ENCODE measurements at regions not wholly inside any gene's neighbourhood (a gene's known extent, or its start where the extent isn't known, plus 50 kb on each side); places are given as distances from the start of the nearest gene placed in this dataset.

DNA sequence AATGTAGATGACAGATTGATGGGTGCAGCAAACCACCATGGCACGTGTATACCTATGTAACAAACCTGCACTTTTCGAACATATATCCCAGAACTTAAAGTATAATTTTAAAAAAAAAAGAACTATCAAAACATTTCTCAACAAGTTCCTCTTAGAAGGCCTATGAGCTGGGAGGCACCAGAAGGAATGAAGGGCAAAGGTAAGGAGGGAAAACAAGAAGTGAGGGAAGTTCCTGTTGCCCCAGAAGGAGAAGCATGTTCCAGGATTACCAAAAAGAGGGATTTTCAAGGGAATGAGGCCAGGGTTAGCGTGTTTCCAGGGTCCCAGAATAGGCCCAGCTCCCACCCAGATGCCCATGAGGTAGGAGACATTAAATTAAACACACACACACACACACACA lies 361.0 kb downstream of the SETD4 start:
- DNase-seq (ENCODE audit: low read depth, low spot score), result no peak

GRCh38 chr21:35697321-35697808 lies 363.0 kb downstream of the SETD4 start:
- DNase-seq (ENCODE audit: low read depth, low spot score), result peak; percentile 32

DNA sequence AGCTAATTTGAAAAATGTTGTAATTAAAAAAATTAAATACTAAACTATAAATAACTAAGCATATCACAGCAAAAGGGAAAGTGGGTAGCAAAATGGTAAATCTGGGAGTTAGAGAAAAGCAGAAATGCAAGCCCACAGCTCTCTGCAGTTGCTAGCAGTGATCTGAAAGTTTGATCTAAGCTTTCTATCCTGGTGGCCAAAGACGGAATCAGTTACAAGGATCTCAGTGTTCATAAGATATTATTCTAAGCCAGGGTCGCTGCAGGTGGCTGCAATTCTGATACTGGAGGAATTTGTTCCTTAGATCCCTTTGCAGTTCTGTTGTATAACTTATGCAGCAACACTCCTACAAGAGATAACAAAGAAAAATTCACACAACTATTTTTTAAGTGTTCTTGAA lies 363.7 kb downstream of the SETD4 start:
- DNase-seq (ENCODE audit: low read depth, low spot score), result no peak

- no peak for DNase-seq (ENCODE audit: low read depth, low spot score)
Observed at GRCh38 chr21:35692311-35692710, 368.0 kb downstream of the SETD4 start.

GRCh38 chr21:35690436-35690835 lies 369.9 kb downstream of the SETD4 start:
- DNase-seq (ENCODE audit: low read depth, low spot score), result no peak

DNA sequence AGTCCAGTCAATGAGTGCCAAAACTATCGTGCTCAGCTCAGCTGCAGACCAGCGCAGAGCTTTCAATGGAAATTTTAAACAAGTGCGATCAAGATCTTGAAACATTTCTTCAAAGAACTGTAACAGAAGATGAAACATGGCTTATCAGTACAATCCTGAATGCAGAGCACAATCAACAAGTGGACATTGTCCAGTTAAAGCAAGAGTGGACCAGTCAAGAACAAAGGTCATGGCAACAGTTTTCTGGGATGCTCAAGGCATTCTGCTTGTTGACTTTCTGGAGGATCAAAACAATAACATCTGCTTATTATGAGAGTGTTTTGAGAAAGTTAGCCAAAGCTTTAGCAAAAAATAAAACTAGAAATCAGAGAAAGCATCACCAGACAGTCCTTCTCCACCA lies 374.2 kb downstream of the SETD4 start:
- no peak for DNase-seq (ENCODE audit: low read depth, low spot score)

- DNase-seq (ENCODE audit: low read depth, low spot score), result no peak
Observed at GRCh38 chr21:35683664-35684304, 376.5 kb downstream of the SETD4 start.

DNA sequence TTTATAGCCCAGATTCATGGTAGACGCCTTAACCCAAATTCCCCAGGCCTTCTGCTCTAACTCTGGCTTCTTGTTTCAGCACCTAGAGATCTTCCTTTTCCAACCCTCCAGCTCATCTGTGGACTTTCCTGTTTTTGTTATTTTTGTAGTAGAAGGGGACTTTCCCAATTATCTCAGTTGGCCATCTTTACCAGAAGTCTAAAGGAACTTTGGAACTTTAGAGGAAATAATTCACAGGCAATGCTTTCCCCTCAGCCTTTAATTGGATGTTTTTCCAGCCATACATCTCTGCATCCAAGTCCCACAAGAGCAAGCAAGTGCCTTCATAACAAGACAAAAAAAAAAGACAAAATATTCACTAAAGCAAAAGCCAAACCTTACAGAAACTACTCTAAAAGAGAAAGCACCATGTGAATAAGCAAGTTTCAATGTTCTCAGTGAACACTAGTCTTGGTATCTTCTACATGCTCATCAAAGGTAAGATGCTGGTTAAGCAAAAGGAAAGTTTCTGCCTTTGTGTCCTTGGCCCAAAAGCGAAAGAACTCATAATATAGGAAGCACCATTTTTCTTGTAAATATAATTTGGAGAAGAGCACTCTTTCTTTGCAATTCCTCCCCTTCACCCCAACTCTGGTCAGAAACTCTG lies 377.3 kb downstream of the SETD4 start:
- DNase-seq (ENCODE audit: low read depth, low spot score), result no peak

- DNase-seq (ENCODE audit: low read depth, low spot score), result no peak
Observed at GRCh38 chr21:35681946-35682345, 378.4 kb downstream of the SETD4 start.

- no peak for DNase-seq (ENCODE audit: low read depth, low spot score)
Observed at GRCh38 chr21:35679076-35679475, 381.2 kb downstream of the SETD4 start.

- no peak for DNase-seq (ENCODE audit: low read depth, low spot score)
Observed at GRCh38 chr21:35678393-35678792, 381.9 kb downstream of the SETD4 start.

- DNase-seq (ENCODE audit: low read depth, low spot score), result no peak
Observed at GRCh38 chr21:35677298-35677841, 383.0 kb downstream of the SETD4 start.

GRCh38 chr21:35674895-35675470 lies 385.3 kb downstream of the SETD4 start:
- DNase-seq (ENCODE audit: low read depth, low spot score), result no peak

DNA sequence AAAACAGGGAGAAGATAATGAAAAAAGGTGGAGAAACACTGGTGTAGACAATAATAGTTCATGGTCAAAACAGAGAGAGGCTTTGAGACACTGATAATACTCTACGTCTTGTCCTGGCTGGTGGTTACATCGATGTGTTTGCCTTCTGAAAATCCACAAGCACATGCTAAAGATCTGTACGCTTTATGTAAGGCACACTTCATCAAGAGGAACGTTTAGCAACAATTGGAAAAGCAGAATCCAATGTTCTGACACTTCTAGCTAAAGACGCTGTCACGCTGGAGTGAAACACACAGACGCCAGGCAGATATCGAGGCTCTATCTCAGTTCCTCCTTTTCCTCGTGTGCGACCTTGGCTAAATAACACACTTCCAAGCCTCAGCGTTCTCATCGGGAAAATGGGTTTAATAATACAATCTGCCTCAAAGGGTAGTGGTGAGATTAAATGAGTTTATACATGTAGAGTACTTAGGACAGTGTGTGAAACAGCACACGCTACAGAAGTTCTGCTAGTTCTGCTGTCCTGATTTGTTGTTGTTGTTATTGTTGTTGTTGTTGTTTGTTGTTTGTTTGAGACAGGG lies 386.1 kb downstream of the SETD4 start:
- DNase-seq (ENCODE audit: low read depth, low spot score), result no peak

- no peak for DNase-seq (ENCODE audit: low read depth, low spot score)
Observed at GRCh38 chr21:35672313-35672712, 388.0 kb downstream of the SETD4 start.

DNA sequence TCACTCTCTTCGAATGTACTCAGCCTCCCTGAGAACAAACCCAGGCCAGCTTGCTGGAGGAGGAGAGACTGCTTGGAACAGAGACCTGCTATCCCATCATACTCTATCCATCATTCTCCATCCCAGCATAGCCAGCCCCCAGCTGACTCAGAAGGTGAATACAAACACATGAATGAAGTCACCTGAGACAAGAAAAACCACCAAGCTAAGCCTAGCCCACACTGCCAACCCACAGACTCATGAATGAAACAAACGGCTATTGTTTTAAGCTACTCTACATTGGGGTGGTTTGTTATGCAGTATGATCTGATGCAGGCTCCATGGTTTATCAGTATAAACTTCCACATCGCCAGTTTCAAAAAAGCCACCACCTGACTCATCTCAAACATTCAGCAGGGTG lies 395.6 kb downstream of the SETD4 start:
- no peak for DNase-seq (ENCODE audit: low read depth, low spot score)

DNA sequence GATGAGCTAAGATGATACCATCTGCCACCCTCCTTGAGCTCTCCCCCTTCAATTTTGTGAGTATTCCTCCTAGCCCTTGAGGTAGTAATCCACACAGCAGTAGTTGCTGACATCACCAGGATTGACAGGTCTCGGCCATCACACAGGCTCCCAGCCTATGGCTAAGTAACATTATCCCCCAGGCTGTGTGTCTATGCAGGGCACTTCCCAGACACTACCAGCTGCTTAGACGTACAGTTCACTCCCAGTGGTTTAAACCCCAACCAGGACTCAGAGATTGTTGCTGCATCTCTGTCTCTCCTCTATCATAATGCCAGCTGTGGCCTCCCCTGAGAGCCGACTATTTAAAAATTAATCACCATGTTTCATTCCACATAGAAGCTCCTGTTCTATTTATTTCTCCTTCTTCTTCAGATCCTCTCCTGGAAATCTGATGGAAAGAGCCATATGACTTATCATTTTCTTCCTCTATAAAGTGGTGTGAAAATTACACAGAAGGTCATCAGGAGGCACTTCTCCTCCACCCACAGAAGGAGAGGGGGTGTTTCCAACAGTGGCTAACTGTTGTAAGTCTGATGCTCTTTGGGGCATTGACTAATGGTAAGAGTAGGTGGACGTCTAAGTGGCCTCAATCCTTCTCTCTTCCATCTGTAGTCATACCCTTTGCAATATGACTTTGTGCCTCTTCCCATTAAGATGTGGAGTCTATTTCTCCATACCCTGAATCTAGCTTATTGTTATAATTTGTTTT lies 396.3 kb downstream of the SETD4 start:
- DNase-seq (ENCODE audit: low read depth, low spot score), result no peak

DNA sequence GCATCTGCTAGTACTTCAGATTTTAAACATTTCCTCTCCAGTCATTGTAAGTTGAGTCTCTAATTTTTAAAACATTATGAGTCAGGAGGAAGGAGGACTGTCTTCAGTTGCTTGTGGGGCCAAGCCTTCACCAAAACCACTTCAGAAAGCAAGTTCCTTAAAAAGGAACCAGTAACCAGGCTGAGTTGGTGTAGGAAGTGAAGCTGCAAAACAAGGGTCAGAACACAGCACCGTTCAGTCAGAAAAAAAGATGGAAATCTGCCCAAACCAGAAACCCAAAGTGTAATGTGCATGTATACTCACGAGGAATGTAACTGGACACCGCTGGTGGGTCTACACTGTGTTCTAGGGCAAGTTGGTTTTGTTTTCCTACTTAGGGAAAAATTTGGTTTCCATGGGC lies 402.1 kb downstream of the SETD4 start:
- peak; percentile 25 for DNase-seq (ENCODE audit: low read depth, low spot score)

DNA sequence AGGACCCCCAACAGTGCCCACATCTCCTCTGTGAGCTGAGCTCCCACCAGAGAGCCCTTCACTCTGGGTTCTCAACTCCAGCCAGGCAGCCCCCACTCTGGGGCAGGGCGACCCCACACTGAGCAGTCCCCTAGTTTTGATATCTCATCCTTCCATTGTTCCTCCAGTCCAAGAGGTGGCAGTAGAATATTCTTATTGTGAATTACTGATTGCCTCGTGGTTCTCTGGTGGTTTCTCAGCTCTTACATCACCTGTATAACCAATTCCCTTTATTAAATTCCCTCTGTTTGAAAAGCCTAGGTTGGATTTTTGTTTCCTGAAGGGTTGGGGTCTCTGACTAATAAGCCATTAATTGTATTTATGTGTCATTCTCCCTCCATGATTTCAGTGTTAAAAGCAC lies 407.5 kb downstream of the SETD4 start:
- no peak for DNase-seq (ENCODE audit: low read depth, low spot score)

GRCh38 chr21:35652196-35652595 lies 408.1 kb downstream of the SETD4 start:
- no peak for DNase-seq (ENCODE audit: low read depth, low spot score)

- DNase-seq (ENCODE audit: low read depth, low spot score), result no peak
Observed at GRCh38 chr21:35651196-35651595, 409.1 kb downstream of the SETD4 start.

DNA sequence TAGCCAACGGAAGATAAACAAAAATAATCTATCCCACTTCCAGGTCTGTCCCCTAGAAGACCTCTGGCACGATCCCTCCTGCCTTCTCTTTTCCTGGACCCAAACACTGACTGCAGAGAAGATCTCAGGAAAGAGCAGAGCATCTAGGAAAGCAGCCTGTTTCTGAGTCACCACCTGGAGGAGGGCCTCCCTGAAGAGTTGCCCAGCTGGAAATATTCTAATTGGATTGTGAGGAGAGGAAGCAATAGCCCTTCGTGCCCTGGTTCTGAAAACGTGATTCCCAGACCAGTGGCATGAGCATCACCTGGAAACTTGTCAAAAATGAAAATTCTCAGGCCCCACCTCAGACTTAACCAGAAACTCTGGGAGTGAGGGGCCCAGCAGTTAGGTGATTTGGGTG lies 411.1 kb downstream of the SETD4 start:
- no peak for DNase-seq (ENCODE audit: low read depth, low spot score)
